Ectodermal cell (in vitro differentiated cells): ENCODE measurements at regions not wholly inside any gene's neighbourhood (a gene's known extent, or its start where the extent isn't known, plus 50 kb on each side); places are given as distances from the start of the nearest gene placed in this dataset.

Experiments
- H3K27ac ChIP-seq: 2 replicates; pipeline ENCODE4 v1.7.0; 2013; ENCODE audit warnings: mild to moderate bottlenecking, low read depth, low read length; ENCODE audit not compliant: insufficient read depth, poor library complexity, severe bottlenecking
- H3K27me3 ChIP-seq: 2 replicates; pipeline ENCODE4 v1.7.0; 2013; ENCODE audit warnings: mild to moderate bottlenecking, low read length; ENCODE audit not compliant: insufficient read depth, control insufficient read depth, poor library complexity, severe bottlenecking
- H3K36me3 ChIP-seq: one replicate; pipeline ENCODE4 v1.7.0; 2013; ENCODE audit warnings: low read length; ENCODE audit not compliant: control insufficient read depth, insufficient read depth
- H3K4me1 ChIP-seq: one replicate; pipeline ENCODE4 v1.7.0; 2013; ENCODE audit warnings: low read length; ENCODE audit not compliant: control insufficient read depth, insufficient read depth
- H3K4me3 ChIP-seq: 2 replicates; pipeline ENCODE4 v1.7.0; 2013; ENCODE audit warnings: low read depth, low read length, control low read depth; ENCODE audit not compliant: insufficient read depth
- H3K9me3 ChIP-seq: 2 replicates; pipeline ENCODE4 v1.7.0; 2013; ENCODE audit warnings: mild to moderate bottlenecking, low read length, moderate library complexity; ENCODE audit not compliant: control insufficient read depth
- WGBS, 2 experiments: methylation state at CpG; one replicate each; pipeline ENCODE4 v1.1.7; 2013; ENCODE audit warnings: missing lambda C conversion rate in 2 of 2; 5-methylcytosine and 5-hydroxymethylcytosine counted together

DNA sequence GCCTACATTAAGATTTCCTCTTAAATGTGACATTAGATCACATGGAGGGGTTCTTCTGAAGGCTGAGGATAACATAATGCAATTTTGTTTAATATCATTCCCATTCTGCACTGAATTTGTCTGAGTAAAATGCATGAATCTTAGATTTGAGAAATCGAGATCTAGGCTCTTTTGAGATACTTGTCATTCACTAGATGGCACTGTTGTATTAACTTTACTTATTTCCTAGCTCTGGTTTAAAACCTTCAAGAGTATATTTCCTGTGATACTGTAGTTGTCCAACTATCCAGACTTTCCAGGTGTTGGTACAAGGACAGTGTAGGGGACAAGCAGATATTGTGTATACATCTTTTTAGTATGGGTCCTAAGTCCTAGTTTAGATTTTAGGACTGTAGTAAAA, 91.7 kb upstream of the SEL1L start:
- H3K4me1 ChIP-seq: no peaks in the 10 kb centered on the region
- no peaks in the 10 kb centered on the region for H3K9me3 ChIP-seq
- no peaks in the 10 kb centered on the region for H3K36me3 ChIP-seq
- H3K4me3 ChIP-seq: no peak overlapping the region
- WGBS, 2 experiments: 22 to 64% methylated on average over 1 of the region's 1 CpG
- H3K27me3 ChIP-seq: no peaks in the 10 kb centered on the region
- no peak overlapping the region for H3K27ac ChIP-seq

GRCh38 chr14:81632157-81632556, 98.5 kb upstream of the SEL1L start:
- no peak overlapping the region for H3K27ac ChIP-seq
- H3K4me1 ChIP-seq: no peaks in the 10 kb centered on the region
- no peak overlapping the region for H3K4me3 ChIP-seq
- H3K36me3 ChIP-seq: no peaks in the 10 kb centered on the region
- H3K27me3 ChIP-seq: no peaks in the 10 kb centered on the region
- no peaks in the 10 kb centered on the region for H3K9me3 ChIP-seq

DNA sequence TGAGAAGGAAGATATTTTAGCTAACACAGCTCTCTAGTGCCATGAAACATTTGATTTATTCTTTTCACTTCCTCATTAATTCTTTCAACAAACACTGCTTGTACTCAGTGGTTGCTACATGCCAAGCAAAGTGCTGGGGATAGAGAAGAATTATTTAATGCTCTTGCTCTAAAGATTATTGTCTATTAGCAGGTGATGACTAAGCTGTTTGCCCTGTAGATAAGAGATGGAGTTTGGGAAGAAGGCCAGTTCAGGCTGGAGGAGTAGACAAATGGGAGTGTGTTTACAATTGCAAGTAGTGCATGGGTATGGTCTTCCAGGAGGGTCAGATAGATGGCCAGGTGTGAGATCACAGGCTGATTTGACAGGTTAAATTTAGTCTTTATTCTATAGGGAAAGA, 99.8 kb upstream of the SEL1L start:
- Histone ChIP-seq H3K9me3 (no peaks in the 10 kb centered on the region), H3K4me1 (no peaks in the 10 kb centered on the region), H3K36me3 (no peaks in the 10 kb centered on the region), H3K4me3 (no peak overlapping the region), H3K27ac (no peak overlapping the region), H3K27me3 (no peaks in the 10 kb centered on the region)

- no peak overlapping the region for H3K27ac ChIP-seq
- peaks cover 5% of the 10 kb centered on the region for H3K4me1 ChIP-seq
- 83 to 87% methylated on average over 1 of the region's 1 CpG for WGBS, 2 experiments
- H3K4me3 ChIP-seq: no peak overlapping the region
- H3K9me3 ChIP-seq: no peaks in the 10 kb centered on the region
- H3K27me3 ChIP-seq: no peaks in the 10 kb centered on the region
- no peaks in the 10 kb centered on the region for H3K36me3 ChIP-seq
These were observed 104.0 kb upstream of the SEL1L start for GRCh38 chr14:81637639-81638038.

- H3K9me3 ChIP-seq: no peaks in the 10 kb centered on the region
- H3K4me3 ChIP-seq: no peak overlapping the region
- H3K27ac ChIP-seq: no peak overlapping the region
- H3K36me3 ChIP-seq: no peaks in the 10 kb centered on the region
- H3K4me1 ChIP-seq: peaks cover 5% of the 10 kb centered on the region
- H3K27me3 ChIP-seq: no peaks in the 10 kb centered on the region
- 89 to 92% methylated on average over 3 of the region's 3 CpGs for WGBS, 2 experiments
These were observed 105.1 kb upstream of the SEL1L start for GRCh38 chr14:81638656-81639280.

- 93 to 96% methylated on average over 2 of the region's 2 CpGs for WGBS, 2 experiments
- no peaks in the 10 kb centered on the region for H3K36me3 ChIP-seq
- no peaks in the 10 kb centered on the region for H3K9me3 ChIP-seq
- H3K4me3 ChIP-seq: no peak overlapping the region
- H3K27ac ChIP-seq: no peak overlapping the region
- no peaks in the 10 kb centered on the region for H3K27me3 ChIP-seq
- peaks cover 5% of the 10 kb centered on the region for H3K4me1 ChIP-seq
These were observed 120.0 kb upstream of the SEL1L start for GRCh38 chr14:81653626-81654025.

- H3K27ac ChIP-seq: no peak overlapping the region
These were observed 122.0 kb upstream of the SEL1L start for GRCh38 chr14:81655423-81656314.

GRCh38 chr14:81656811-81657210, 123.2 kb upstream of the SEL1L start:
- Histone ChIP-seq H3K36me3 (no peaks in the 10 kb centered on the region), H3K27ac (no peak overlapping the region), H3K4me3 (no peak overlapping the region), H3K27me3 (no peaks in the 10 kb centered on the region), H3K4me1 (peaks cover 12% of the 10 kb centered on the region), H3K9me3 (no peaks in the 10 kb centered on the region)
- 67 to 71% methylated on average over 4 of the region's 4 CpGs for WGBS, 2 experiments

More at GRCh38 chr14:81655423-81656314, 122.0 kb upstream of the SEL1L start:
- no peaks in the 10 kb centered on the region for H3K36me3 ChIP-seq
- 87 to 91% methylated on average over 6 of the region's 6 CpGs for WGBS, 2 experiments
- H3K4me3 ChIP-seq: no peak overlapping the region
- peaks cover 12% of the 10 kb centered on the region for H3K4me1 ChIP-seq
- H3K27me3 ChIP-seq: no peaks in the 10 kb centered on the region
- H3K9me3 ChIP-seq: no peaks in the 10 kb centered on the region

GRCh38 chr14:81662066-81662465, 128.4 kb upstream of the SEL1L start:
- Histone ChIP-seq H3K4me1 (peaks cover 7% of the 10 kb centered on the region), H3K36me3 (no peaks in the 10 kb centered on the region), H3K4me3 (no peak overlapping the region), H3K9me3 (no peaks in the 10 kb centered on the region), H3K27me3 (no peaks in the 10 kb centered on the region), H3K27ac (no peak overlapping the region)
- WGBS, 2 experiments: 84 to 87% methylated on average over 5 of the region's 5 CpGs

- no peaks in the 10 kb centered on the region for H3K9me3 ChIP-seq
- H3K4me1 ChIP-seq: peaks cover 7% of the 10 kb centered on the region
- no peak overlapping the region for H3K27ac ChIP-seq
- no peaks in the 10 kb centered on the region for H3K27me3 ChIP-seq
- no peaks in the 10 kb centered on the region for H3K36me3 ChIP-seq
- WGBS, 2 experiments: 83 to 98% methylated on average over 2 of the region's 2 CpGs
- no peak overlapping the region for H3K4me3 ChIP-seq
These were observed 129.0 kb upstream of the SEL1L start for GRCh38 chr14:81662570-81663197.
